ENCODE measurements at regions not wholly inside any gene's neighbourhood (a gene's known extent, or its start where the extent isn't known, plus 50 kb on each side); places are given as distances from the start of the nearest gene placed in this dataset.

DNA sequence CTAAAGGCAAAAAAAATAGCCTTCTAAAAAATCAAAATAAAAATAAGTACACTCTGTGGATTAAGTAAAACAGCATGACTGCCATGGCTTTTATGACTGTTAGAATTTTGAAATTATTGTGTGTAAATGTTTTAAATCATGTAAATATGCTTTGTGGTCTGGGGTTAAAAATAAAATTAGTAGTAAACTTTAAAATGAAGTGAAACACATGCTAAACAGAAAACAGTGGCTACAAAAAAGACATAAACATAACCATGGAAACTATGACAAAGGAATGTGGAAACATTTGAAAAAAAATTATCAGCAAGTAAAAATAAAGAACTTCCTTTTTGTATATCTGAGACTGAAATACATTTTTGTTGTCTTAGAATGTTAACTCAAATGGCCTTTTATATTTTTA lies 134.5 kb upstream of the SPEF2 start:
- TF ChIP-seq POU2F2 (IDR thresholded peaks at IDR 0.05; ENCODE audit: low read depth, low read length) (no peak), POLR2A (IDR thresholded peaks at IDR 0.05; ENCODE audit: low read depth, low read length) (no peak), POLR2AphosphoS5 (IDR thresholded peaks at IDR 0.05; ENCODE audit: low read depth, low read length) (no peak), TAF1 (IDR thresholded peaks at IDR 0.05; ENCODE audit: low read depth, low read length) (no peak), PAX5 (IDR thresholded peaks at IDR 0.05; ENCODE audit: insufficient read depth, low read length, severe bottlenecking) (no peak)

All from GM12891 (cell line).